Mesendoderm (in vitro differentiated cells): ENCODE measurements at regions not wholly inside any gene's neighbourhood (a gene's known extent, or its start where the extent isn't known, plus 50 kb on each side); places are given as distances from the start of the nearest gene placed in this dataset.

ENCODE experiments used
- DNase-seq: peaks from one replicate; pipeline ENCODE4 v3.0.0; 2013
- H2AK5ac ChIP-seq: 2 replicates; pipeline ENCODE4 v1.6.1; 2013; ENCODE audit warnings: low read length, inconsistent platforms
- H2BK120ac ChIP-seq: 2 replicates; pipeline ENCODE4 v1.6.1; 2013; ENCODE audit warnings: low read depth, mild to moderate bottlenecking, low read length, moderate library complexity, mixed read lengths
- H2BK15ac ChIP-seq: replicated peaks from 2 replicates; pipeline ENCODE4 v1.6.1; 2013; ENCODE audit warnings: low read depth, mild to moderate bottlenecking, moderate library complexity
- H2BK5ac ChIP-seq: 2 replicates; pipeline ENCODE4 v1.6.1; 2013; ENCODE audit warnings: low read length, inconsistent platforms
- H3K18ac ChIP-seq: 2 replicates; pipeline ENCODE4 v1.6.1; 2013; ENCODE audit warnings: mild to moderate bottlenecking, low read length, mixed read lengths
- H3K23ac ChIP-seq: one replicate; pipeline ENCODE4 v1.6.1; 2013; ENCODE audit warnings: low read length
- H3K27ac ChIP-seq: 2 replicates; pipeline ENCODE4 v1.5.1; 2013; ENCODE audit warnings: low read depth, mild to moderate bottlenecking, inconsistent platforms, low read length, moderate library complexity
- H3K27me3 ChIP-seq: 2 replicates; pipeline ENCODE4 v1.6.1; 2013; ENCODE audit warnings: low read length, control low read depth, mild to moderate bottlenecking, inconsistent platforms; ENCODE audit not compliant: insufficient read depth, poor library complexity
- H3K36me3 ChIP-seq: 2 replicates; pipeline ENCODE4 v1.6.1; 2013; ENCODE audit warnings: low read length, inconsistent platforms; ENCODE audit not compliant: control insufficient read depth, insufficient read depth
- H3K4ac ChIP-seq: one replicate; pipeline ENCODE4 v1.6.1; 2013; ENCODE audit warnings: low read depth, mild to moderate bottlenecking, low read length, moderate library complexity
- H3K4me1 ChIP-seq: 2 replicates; pipeline ENCODE4 v1.6.1; 2013; ENCODE audit warnings: low read depth, low read length, inconsistent platforms; ENCODE audit not compliant: control insufficient read depth
- H3K4me2 ChIP-seq: 2 replicates; pipeline ENCODE4 v1.6.1; 2013; ENCODE audit warnings: low read length
- H3K4me3 ChIP-seq: 2 replicates; pipeline ENCODE4 v1.5.1; 2013; ENCODE audit warnings: mild to moderate bottlenecking, low read length
- H3K56ac ChIP-seq: one replicate; pipeline ENCODE4 v1.6.1; 2013; ENCODE audit warnings: low read length
- H3K79me1 ChIP-seq: 2 replicates; pipeline ENCODE4 v1.6.1; 2013; ENCODE audit warnings: low read length, inconsistent platforms
- H3K79me2 ChIP-seq: 2 replicates; pipeline ENCODE4 v1.6.1; 2013; ENCODE audit warnings: mild to moderate bottlenecking, low read length; ENCODE audit not compliant: control insufficient read depth, insufficient read depth
- H3K9ac ChIP-seq: 2 replicates; pipeline ENCODE4 v1.6.1; 2013; ENCODE audit warnings: low read length, inconsistent platforms
- H4K5ac ChIP-seq: one replicate; pipeline ENCODE4 v1.6.1; 2013; ENCODE audit warnings: low read length
- H4K8ac ChIP-seq: one replicate; pipeline ENCODE4 v1.6.1; 2013; ENCODE audit warnings: low read depth, mild to moderate bottlenecking, control low read depth, low read length, moderate library complexity
- WGBS: extraction: QIAGEN DNeasy Blood & Tissue Kit; methylation state at CpG from one replicate; pipeline ENCODE4 v1.1.7; 2013; ENCODE audit warnings: low lambda C conversion rate, missing lambda C conversion rate; ENCODE audit not compliant: insufficient coverage; ENCODE audit errors: extremely low coverage; 5-methylcytosine and 5-hydroxymethylcytosine counted together

DNA sequence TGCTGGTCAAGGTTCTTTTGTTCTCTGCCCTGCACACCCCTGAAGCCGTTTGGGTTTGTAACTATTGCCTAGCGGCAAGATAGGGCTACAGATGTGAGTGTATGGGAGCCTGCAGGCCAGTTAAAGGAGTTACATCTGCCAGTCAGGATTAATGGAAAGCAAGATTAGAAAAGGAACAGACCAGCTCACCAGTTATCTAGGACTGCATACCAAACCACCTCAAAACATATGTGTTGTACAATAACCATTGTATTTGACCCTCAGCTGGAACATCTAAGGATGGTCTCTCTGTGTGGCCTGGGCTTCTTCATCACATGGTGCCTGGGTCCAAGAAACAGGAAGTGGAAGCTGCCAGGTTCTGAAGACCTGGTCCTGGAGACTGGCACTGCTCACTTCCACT lies 52.5 kb upstream of the FBXO28 start:
- Histone ChIP-seq H3K56ac (no peak overlapping the region), H3K79me1 (no peaks in the 10 kb centered on the region), H3K4me2 (no peak overlapping the region), H3K18ac (no peak overlapping the region), H4K5ac (no peak overlapping the region), H2BK5ac (no peak overlapping the region), H3K27ac (no peak overlapping the region), H3K4me1 (no peaks in the 10 kb centered on the region), H3K79me2 (no peaks in the 10 kb centered on the region), H2AK5ac (no peak overlapping the region), H2BK15ac (no peak overlapping the region), H3K9ac (no peak overlapping the region), H3K23ac (no peak overlapping the region), H4K8ac (no peak overlapping the region), H3K4ac (no peak overlapping the region), H3K36me3 (no peaks in the 10 kb centered on the region), H2BK120ac (no peak overlapping the region), H3K4me3 (no peak overlapping the region), H3K27me3 (no peaks in the 10 kb centered on the region)
- whole genome bisulfite sequencing: no CpG with 5 or more reads among the region's 2 CpGs
- peak; percentile 34 for DNase-seq

DNA sequence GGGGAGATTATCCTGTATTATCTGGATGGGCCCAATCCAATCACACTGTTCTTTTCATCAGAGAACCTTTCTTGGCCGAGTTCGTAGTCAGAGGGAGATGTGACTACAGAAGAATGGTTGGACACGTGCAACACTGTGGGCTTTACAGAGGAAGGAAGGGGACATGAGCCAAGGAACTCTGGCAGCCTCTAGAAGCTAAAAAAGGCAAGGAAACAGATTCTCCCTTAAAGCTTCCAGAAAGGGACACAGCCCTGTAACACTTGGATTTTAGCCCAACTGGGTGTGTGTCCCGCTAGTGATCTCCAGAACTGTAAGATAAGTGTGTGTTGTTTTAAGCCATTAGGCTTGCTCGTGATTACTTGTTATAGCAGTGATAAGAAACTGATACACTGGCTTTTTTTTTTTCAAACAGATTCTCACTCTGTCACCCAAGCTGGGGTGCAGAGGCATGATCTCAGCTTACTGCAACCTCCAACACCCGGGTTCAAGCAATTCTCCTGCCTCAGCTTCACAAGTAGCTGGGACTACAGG lies 53.9 kb upstream of the FBXO28 start:
- Histone ChIP-seq H3K56ac (no peak overlapping the region), H3K4me1 (no peaks in the 10 kb centered on the region), H3K18ac (no peak overlapping the region), H2AK5ac (no peak overlapping the region), H2BK120ac (no peak overlapping the region), H3K4me2 (no peak overlapping the region), H3K79me2 (no peaks in the 10 kb centered on the region), H2BK5ac (no peak overlapping the region), H3K36me3 (no peaks in the 10 kb centered on the region), H4K5ac (no peak overlapping the region), H3K79me1 (no peaks in the 10 kb centered on the region), H4K8ac (no peak overlapping the region), H3K4me3 (no peak overlapping the region), H2BK15ac (no peak overlapping the region), H3K4ac (no peak overlapping the region), H3K23ac (no peak overlapping the region), H3K27me3 (no peaks in the 10 kb centered on the region), H3K9ac (no peak overlapping the region), H3K27ac (no peak overlapping the region)
- DNase-seq: no peak
- WGBS: no CpG with 5 or more reads among the region's 6 CpGs

DNA sequence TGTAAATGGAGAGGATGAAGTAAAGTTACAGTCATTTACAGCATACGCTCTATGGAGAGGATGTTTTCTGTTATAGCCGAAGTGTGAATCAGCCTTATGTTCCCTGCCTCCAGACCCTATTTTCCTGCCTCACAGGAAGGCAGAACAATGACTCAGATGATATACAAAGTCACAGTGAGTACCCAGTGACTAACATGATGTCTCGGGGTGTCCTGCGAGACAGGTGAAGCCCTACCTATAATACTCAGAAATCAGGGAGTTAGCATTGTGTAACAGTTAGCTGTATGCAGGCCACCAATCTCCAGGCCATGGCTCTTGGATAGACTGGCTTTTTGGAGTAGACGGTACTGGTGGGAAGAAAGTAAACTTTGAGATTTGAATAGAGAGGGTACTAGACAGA lies 55.6 kb upstream of the FBXO28 start:
- H3K4me3 ChIP-seq: no peak overlapping the region
- H3K4me2 ChIP-seq: no peak overlapping the region
- H3K9ac ChIP-seq: no peak overlapping the region
- no peak for DNase-seq
- H3K4me1 ChIP-seq: no peaks in the 10 kb centered on the region
- no peak overlapping the region for H4K8ac ChIP-seq
- no peak overlapping the region for H3K56ac ChIP-seq
- H3K18ac ChIP-seq: no peak overlapping the region
- no peak overlapping the region for H3K27ac ChIP-seq
- no peak overlapping the region for H2BK5ac ChIP-seq
- H3K4ac ChIP-seq: no peak overlapping the region
- no peak overlapping the region for H2BK120ac ChIP-seq
- H4K5ac ChIP-seq: no peak overlapping the region
- no peak overlapping the region for H3K23ac ChIP-seq
- H3K36me3 ChIP-seq: no peaks in the 10 kb centered on the region
- H2BK15ac ChIP-seq: no peak overlapping the region
- H2AK5ac ChIP-seq: no peak overlapping the region
- no peaks in the 10 kb centered on the region for H3K79me2 ChIP-seq
- no peaks in the 10 kb centered on the region for H3K27me3 ChIP-seq
- WGBS: no CpG with 5 or more reads among the region's 5 CpGs
- H3K79me1 ChIP-seq: no peaks in the 10 kb centered on the region

DNA sequence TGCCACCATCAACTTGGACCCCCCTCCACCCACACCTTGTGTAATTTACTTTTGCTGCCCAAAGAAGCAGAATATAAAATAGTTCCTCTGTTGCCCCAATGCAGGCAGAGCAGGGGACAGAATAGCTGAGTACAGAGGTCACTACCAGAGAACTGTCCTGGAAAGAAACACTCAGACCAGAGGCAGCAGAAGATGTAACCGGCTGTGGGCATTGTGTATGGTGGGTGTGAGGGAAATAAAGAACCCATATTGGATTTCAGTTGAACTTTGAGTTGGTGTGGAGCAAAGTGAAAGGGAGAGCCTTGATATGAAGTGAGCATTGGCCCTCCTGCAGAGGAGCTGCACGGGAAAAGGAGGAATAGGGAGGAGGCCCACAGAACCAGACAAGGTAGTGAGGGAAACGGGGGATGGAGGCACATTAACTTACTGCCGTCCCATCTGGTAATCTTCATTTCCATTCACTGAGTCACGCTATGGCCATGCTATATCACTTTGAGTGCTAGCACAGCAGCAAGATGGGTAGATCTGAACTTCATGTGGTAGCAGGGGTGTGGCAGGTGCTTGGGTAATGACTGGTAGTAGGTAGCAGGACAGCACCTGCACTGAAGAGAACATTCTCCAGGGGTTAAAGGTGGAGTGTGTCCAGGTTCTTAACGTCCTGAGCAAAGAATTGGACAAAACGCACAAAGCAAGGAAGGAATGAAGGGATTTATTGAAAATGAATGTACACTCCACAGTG lies 56.3 kb upstream of the FBXO28 start:
- Histone ChIP-seq H3K79me2 (no peaks in the 10 kb centered on the region), H3K4ac (no peak overlapping the region), H2BK120ac (no peak overlapping the region), H3K4me3 (no peak overlapping the region), H3K4me1 (no peaks in the 10 kb centered on the region), H2AK5ac (no peak overlapping the region), H3K27me3 (no peaks in the 10 kb centered on the region), H3K23ac (no peak overlapping the region), H3K4me2 (no peak overlapping the region), H3K56ac (no peak overlapping the region), H2BK5ac (no peak overlapping the region), H4K5ac (no peak overlapping the region), H3K79me1 (no peaks in the 10 kb centered on the region), H3K9ac (no peak overlapping the region), H3K27ac (no peak overlapping the region), H4K8ac (no peak overlapping the region), H2BK15ac (no peak overlapping the region), H3K18ac (no peak overlapping the region), H3K36me3 (no peaks in the 10 kb centered on the region)
- no CpG with 5 or more reads among the region's 7 CpGs for WGBS
- DNase-seq: no peak

DNA sequence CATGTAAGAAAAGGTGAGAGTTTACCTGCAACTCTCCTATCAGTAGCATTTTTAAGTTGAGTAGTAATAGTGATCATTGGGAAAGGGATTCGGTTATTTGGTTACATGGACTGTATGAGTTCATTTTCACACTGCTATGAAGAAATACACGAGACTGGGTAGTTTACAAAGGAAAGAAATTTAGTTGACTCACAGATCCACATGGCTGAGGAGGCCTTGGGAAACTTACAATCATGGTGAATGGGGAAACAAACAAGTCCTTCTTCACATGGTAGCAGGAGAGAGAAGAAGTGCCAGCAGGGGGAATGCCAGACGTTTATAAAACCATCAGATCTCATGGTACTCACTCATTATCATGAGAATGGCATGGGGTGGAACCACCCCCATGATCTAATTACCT lies 59.3 kb upstream of the FBXO28 start:
- Histone ChIP-seq H2BK15ac (no peak overlapping the region), H3K4me2 (no peak overlapping the region), H2AK5ac (no peak overlapping the region), H3K4ac (no peak overlapping the region), H3K4me3 (no peak overlapping the region), H4K5ac (no peak overlapping the region), H3K56ac (no peak overlapping the region), H2BK5ac (no peak overlapping the region), H3K18ac (no peak overlapping the region), H3K27ac (no peak overlapping the region), H3K36me3 (no peaks in the 10 kb centered on the region), H3K9ac (no peak overlapping the region), H4K8ac (no peak overlapping the region), H2BK120ac (no peak overlapping the region), H3K79me1 (no peaks in the 10 kb centered on the region), H3K79me2 (no peaks in the 10 kb centered on the region), H3K4me1 (no peaks in the 10 kb centered on the region), H3K23ac (no peak overlapping the region), H3K27me3 (no peaks in the 10 kb centered on the region)
- no CpG with 5 or more reads among the region's 3 CpGs for WGBS
- DNase-seq: no peak

DNA sequence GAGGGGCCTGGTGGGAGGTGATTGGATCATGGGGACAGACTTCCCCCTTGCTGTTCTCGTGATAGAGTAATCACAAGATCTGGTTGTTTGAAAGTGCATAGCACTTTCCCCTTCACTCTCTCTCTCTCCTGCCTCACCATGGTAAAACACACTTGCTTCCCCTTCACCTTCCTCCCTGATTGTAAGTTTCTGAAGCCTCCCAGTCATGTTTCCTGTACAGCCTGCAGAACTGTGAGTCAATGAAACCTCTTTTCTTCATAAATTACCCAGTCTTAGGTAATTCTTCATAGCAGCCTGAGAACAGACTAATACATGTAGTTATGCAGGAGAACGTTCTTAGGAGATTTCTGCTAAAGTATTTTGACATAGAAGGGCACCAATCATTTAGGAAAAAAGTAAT lies 59.9 kb upstream of the FBXO28 start:
- no peak overlapping the region for H2BK15ac ChIP-seq
- H3K4ac ChIP-seq: no peak overlapping the region
- no peaks in the 10 kb centered on the region for H3K79me1 ChIP-seq
- H3K23ac ChIP-seq: no peak overlapping the region
- H4K8ac ChIP-seq: no peak overlapping the region
- no peak overlapping the region for H3K9ac ChIP-seq
- no peaks in the 10 kb centered on the region for H3K36me3 ChIP-seq
- no peak overlapping the region for H2AK5ac ChIP-seq
- no peaks in the 10 kb centered on the region for H3K79me2 ChIP-seq
- no peak overlapping the region for H4K5ac ChIP-seq
- no peak overlapping the region for H3K4me2 ChIP-seq
- no peak for DNase-seq
- H2BK120ac ChIP-seq: no peak overlapping the region
- WGBS: no CpG with 5 or more reads among the region's 2 CpGs
- H2BK5ac ChIP-seq: no peak overlapping the region
- H3K4me1 ChIP-seq: no peaks in the 10 kb centered on the region
- H3K18ac ChIP-seq: no peak overlapping the region
- no peaks in the 10 kb centered on the region for H3K27me3 ChIP-seq
- no peak overlapping the region for H3K56ac ChIP-seq
- no peak overlapping the region for H3K4me3 ChIP-seq
- no peak overlapping the region for H3K27ac ChIP-seq
